ENCODE measurements at regions not wholly inside any gene's neighbourhood (a gene's known extent, or its start where the extent isn't known, plus 50 kb on each side); places are given as distances from the start of the nearest gene placed in this dataset.

DNA sequence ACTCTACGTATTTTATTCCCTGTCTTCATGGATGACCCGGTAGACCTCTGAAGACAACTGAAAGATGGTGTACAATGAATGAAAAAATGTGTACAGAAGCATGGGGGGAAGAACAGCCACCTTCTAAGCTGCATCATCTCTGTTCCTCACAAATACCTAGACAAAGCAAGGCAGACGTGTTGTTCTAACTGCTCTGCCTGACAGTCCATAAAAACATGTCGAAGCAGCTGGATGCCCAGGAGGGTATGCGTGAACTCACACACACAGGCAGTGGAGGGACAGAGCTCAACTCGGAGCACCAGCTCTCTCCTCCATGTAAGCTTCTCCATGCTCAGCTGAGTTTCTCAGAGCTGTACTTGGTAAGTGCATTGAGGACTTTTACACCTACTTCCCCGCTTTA lies 327.4 kb downstream of the CTTN start:
- CTCF ChIA-PET: interaction anchor here (0.7 kb wide), 1 partner anchor 17 kb away, joined by 3 read pairs; no protein-coding TSS in a partner anchor
- Histone ChIP-seq H3K36me3 (ENCODE audit: control insufficient read depth in 4 of 4, insufficient read depth in 4 of 4, low read length in 3 of 4) (no peaks in the 10 kb centered on the region), H3K4me1 (ENCODE audit: control extremely low read depth in 1 of 4, control insufficient read depth in 4 of 4, insufficient read depth in 4 of 4, low read length in 3 of 4) (no peaks in the 10 kb centered on the region), H3K9me3 (ENCODE audit: control extremely low read depth in 1 of 5, control insufficient read depth in 4 of 5, insufficient read depth in 2 of 5, low read depth in 1 of 5, low read length in 4 of 5) (peaks cover 0 to 5% (median 0%) of the 10 kb centered on the region in 5 experiments), H3K27ac (ENCODE audit: insufficient read depth in 1 of 2, low read depth in 1 of 2, low read length in 2 of 2, poor library complexity in 1 of 2, severe bottlenecking in 2 of 2) (no peak overlapping the region), H3K27me3 (replicated peaks in 2 of 5; ENCODE audit: control insufficient read depth in 4 of 5, insufficient read depth in 5 of 5, low read length in 4 of 5) (peaks cover 0 to 60% (median 8%) of the 10 kb centered on the region in 5 experiments), H3K4me3 (ENCODE audit: control insufficient read depth in 1 of 7, extremely low read depth in 1 of 7, insufficient read depth in 4 of 7, low read depth in 2 of 7, low read length in 6 of 7) (no peak overlapping the region)
- POLR2A ChIA-PET: no interaction called here
- 98% methylated on average over 5 of the region's 7 CpGs for WGBS (ENCODE audit: insufficient coverage)
- no peak for DNase-seq

DNA sequence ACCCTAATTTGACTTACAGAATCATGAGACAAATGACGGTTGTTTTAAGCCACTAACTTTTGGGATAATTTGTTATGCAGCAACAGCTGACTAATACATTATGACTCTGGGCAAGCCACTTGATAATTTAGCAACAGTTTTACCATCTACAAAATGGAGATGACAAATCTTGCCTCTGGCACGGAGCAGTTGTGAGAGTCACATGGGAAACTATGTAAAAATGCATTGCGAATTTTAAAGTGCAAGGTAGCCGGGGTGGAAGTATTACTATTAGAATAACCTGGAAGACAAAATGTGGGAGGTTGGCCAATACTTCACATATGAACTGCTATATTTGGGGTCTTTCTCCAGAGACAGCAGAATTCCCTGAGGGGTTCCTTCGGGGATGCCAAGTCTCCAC lies 328.7 kb downstream of the CTTN start:
- no peaks in the 10 kb centered on the region for H3K4me1 ChIP-seq (ENCODE audit: control extremely low read depth in 1 of 4, control insufficient read depth in 4 of 4, insufficient read depth in 4 of 4, low read length in 3 of 4)
- no peaks in the 10 kb centered on the region for H3K36me3 ChIP-seq (ENCODE audit: control insufficient read depth in 4 of 4, insufficient read depth in 4 of 4, low read length in 3 of 4)
- H3K27me3 ChIP-seq (replicated peaks in 2 of 5; ENCODE audit: control insufficient read depth in 4 of 5, insufficient read depth in 5 of 5, low read length in 4 of 5): peaks cover 0 to 47% (median 8%) of the 10 kb centered on the region in 5 experiments
- ChIA-PET POLR2A (no interaction called here), CTCF (interaction anchor here (1.0 kb wide), 1 partner anchor 245 kb away, joined by 3 read pairs; no protein-coding TSS in a partner anchor)
- 97% methylated on average over 4 of the region's 5 CpGs for WGBS (ENCODE audit: insufficient coverage)
- H3K4me3 ChIP-seq (ENCODE audit: control insufficient read depth in 1 of 7, extremely low read depth in 1 of 7, insufficient read depth in 4 of 7, low read depth in 2 of 7, low read length in 6 of 7): no peak overlapping the region
- no peak overlapping the region for H3K27ac ChIP-seq (ENCODE audit: insufficient read depth in 1 of 2, low read depth in 1 of 2, low read length in 2 of 2, poor library complexity in 1 of 2, severe bottlenecking in 2 of 2)
- peaks cover 0 to 5% (median 0%) of the 10 kb centered on the region in 5 experiments for H3K9me3 ChIP-seq (ENCODE audit: control extremely low read depth in 1 of 5, control insufficient read depth in 4 of 5, insufficient read depth in 2 of 5, low read depth in 1 of 5, low read length in 4 of 5)
- no peak for DNase-seq

DNA sequence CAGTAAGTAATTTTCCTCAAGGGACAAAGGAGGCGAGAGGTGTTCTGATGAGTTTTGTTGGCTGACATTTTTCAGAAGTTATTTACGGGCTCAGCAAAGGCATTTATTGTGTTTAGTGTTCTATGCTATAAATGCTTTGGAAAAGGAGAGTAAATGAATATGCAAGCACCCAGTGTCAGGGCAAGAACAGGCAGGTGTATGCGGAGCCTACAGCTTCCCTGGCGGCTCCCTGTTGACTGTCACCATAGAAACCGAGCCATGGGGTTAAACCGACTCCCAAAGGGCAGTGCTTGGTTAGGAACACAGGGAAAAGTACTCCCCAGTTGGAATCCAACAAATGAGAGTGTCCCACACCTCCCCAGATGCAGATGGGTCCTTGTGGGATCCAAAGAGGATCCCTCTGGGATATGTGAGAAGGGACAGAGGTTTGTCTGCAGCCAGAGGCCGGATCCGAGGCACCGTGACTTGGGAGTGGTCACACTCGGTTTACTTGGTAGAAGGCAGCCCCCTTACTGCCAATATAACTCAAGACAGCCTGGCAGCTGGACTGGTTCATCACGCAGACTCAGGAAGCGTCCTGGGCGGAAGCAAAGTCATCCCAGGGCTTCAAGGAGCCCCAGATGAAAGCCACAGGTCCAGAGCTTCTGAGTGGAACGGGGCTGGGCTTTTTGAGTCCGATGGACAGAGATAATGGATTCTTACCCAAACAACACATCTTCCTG lies 329.7 kb downstream of the CTTN start:
- CTCF ChIA-PET: interaction anchor here (1.0 kb wide), 1 partner anchor 246 kb away, joined by 3 read pairs; no protein-coding TSS in a partner anchor

DNA sequence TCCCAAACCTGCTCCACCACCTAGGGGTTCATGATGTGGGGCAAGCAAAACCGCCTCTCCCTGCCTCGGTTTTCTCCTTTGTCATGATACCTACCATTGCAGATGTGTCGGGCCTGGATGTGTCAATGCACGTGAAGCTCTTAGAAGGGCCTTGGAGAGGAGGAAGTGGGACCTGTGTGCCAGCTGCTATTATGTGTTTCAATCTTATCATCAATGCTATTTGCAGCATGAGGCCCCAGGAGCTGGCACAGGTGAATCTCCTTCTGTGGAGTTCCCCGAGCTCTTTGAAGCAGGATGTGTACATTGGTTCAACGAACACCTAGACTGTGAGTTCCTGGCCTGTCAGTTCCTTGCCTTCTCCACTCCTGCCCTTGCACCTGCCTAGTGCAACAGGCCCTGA lies 331.6 kb downstream of the CTTN start:
- CTCF ChIA-PET: no interaction called here
- H3K27ac ChIP-seq (ENCODE audit: insufficient read depth in 1 of 2, low read depth in 1 of 2, low read length in 2 of 2, poor library complexity in 1 of 2, severe bottlenecking in 2 of 2): no peak overlapping the region
- no peaks in the 10 kb centered on the region for H3K36me3 ChIP-seq (ENCODE audit: control insufficient read depth in 4 of 4, insufficient read depth in 4 of 4, low read length in 3 of 4)
- no peaks in the 10 kb centered on the region for H3K4me1 ChIP-seq (ENCODE audit: control extremely low read depth in 1 of 4, control insufficient read depth in 4 of 4, insufficient read depth in 4 of 4, low read length in 3 of 4)
- DNase-seq: no peak
- no peak overlapping the region for H3K4me3 ChIP-seq (ENCODE audit: control insufficient read depth in 1 of 7, extremely low read depth in 1 of 7, insufficient read depth in 4 of 7, low read depth in 2 of 7, low read length in 6 of 7)
- no peaks in the 10 kb centered on the region for H3K9me3 ChIP-seq (ENCODE audit: control extremely low read depth in 1 of 5, control insufficient read depth in 4 of 5, insufficient read depth in 2 of 5, low read depth in 1 of 5, low read length in 4 of 5)
- WGBS (ENCODE audit: insufficient coverage): 91% methylated on average over 5 of the region's 6 CpGs
- POLR2A ChIA-PET: no interaction called here
- H3K27me3 ChIP-seq (replicated peaks in 2 of 5; ENCODE audit: control insufficient read depth in 4 of 5, insufficient read depth in 5 of 5, low read length in 4 of 5): peaks cover 0 to 25% (median 2%) of the 10 kb centered on the region in 5 experiments

More for the DNA sequence above, 329.7 kb downstream of the CTTN start:
- 80% methylated on average over 15 of the region's 15 CpGs for WGBS (ENCODE audit: insufficient coverage)
- no peaks in the 10 kb centered on the region for H3K4me1 ChIP-seq (ENCODE audit: control extremely low read depth in 1 of 4, control insufficient read depth in 4 of 4, insufficient read depth in 4 of 4, low read length in 3 of 4)
- no peaks in the 10 kb centered on the region for H3K36me3 ChIP-seq (ENCODE audit: control insufficient read depth in 4 of 4, insufficient read depth in 4 of 4, low read length in 3 of 4)
- H3K27me3 ChIP-seq (replicated peaks in 2 of 5; ENCODE audit: control insufficient read depth in 4 of 5, insufficient read depth in 5 of 5, low read length in 4 of 5): peaks cover 0 to 39% (median 4%) of the 10 kb centered on the region in 5 experiments
- H3K9me3 ChIP-seq (ENCODE audit: control extremely low read depth in 1 of 5, control insufficient read depth in 4 of 5, insufficient read depth in 2 of 5, low read depth in 1 of 5, low read length in 4 of 5): peaks cover 0 to 3% (median 0%) of the 10 kb centered on the region in 5 experiments
- no peak for DNase-seq
- POLR2A ChIA-PET: no interaction called here
- no peak overlapping the region for H3K27ac ChIP-seq (ENCODE audit: insufficient read depth in 1 of 2, low read depth in 1 of 2, low read length in 2 of 2, poor library complexity in 1 of 2, severe bottlenecking in 2 of 2)
- H3K4me3 ChIP-seq (ENCODE audit: control insufficient read depth in 1 of 7, extremely low read depth in 1 of 7, insufficient read depth in 4 of 7, low read depth in 2 of 7, low read length in 6 of 7): no peak overlapping the region

DNA sequence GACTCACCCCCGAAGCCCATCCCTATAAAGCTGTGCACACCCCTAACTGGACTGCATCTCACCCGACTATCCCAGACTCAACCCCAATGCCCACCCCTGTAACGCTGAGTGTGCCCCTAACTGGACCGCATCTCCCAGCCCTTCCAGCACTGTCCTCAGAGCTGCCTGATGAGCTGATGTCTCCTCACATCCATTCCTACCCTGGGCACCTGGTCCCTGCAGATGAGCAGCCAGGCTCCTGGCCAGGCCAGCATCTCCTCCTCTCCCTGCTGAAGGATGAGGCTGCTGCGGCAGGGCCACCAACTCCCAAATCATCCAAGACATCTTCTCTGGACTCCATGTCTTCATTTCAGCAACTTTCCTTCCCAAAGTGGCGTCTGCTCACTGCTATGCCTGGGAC lies 332.1 kb downstream of the CTTN start:
- H3K4me3 ChIP-seq (ENCODE audit: control insufficient read depth in 1 of 7, extremely low read depth in 1 of 7, insufficient read depth in 4 of 7, low read depth in 2 of 7, low read length in 6 of 7): no peak overlapping the region
- ChIA-PET CTCF (no interaction called here), POLR2A (no interaction called here)
- no peaks in the 10 kb centered on the region for H3K36me3 ChIP-seq (ENCODE audit: control insufficient read depth in 4 of 4, insufficient read depth in 4 of 4, low read length in 3 of 4)
- no peaks in the 10 kb centered on the region for H3K4me1 ChIP-seq (ENCODE audit: control extremely low read depth in 1 of 4, control insufficient read depth in 4 of 4, insufficient read depth in 4 of 4, low read length in 3 of 4)
- 100% methylated on average over 4 of the region's 6 CpGs for WGBS (ENCODE audit: insufficient coverage)
- no peaks in the 10 kb centered on the region for H3K9me3 ChIP-seq (ENCODE audit: control extremely low read depth in 1 of 5, control insufficient read depth in 4 of 5, insufficient read depth in 2 of 5, low read depth in 1 of 5, low read length in 4 of 5)
- no peak for DNase-seq
- no peak overlapping the region for H3K27ac ChIP-seq (ENCODE audit: insufficient read depth in 1 of 2, low read depth in 1 of 2, low read length in 2 of 2, poor library complexity in 1 of 2, severe bottlenecking in 2 of 2)
- H3K27me3 ChIP-seq (replicated peaks in 2 of 5; ENCODE audit: control insufficient read depth in 4 of 5, insufficient read depth in 5 of 5, low read length in 4 of 5): peaks cover 0 to 25% (median 2%) of the 10 kb centered on the region in 5 experiments

DNA sequence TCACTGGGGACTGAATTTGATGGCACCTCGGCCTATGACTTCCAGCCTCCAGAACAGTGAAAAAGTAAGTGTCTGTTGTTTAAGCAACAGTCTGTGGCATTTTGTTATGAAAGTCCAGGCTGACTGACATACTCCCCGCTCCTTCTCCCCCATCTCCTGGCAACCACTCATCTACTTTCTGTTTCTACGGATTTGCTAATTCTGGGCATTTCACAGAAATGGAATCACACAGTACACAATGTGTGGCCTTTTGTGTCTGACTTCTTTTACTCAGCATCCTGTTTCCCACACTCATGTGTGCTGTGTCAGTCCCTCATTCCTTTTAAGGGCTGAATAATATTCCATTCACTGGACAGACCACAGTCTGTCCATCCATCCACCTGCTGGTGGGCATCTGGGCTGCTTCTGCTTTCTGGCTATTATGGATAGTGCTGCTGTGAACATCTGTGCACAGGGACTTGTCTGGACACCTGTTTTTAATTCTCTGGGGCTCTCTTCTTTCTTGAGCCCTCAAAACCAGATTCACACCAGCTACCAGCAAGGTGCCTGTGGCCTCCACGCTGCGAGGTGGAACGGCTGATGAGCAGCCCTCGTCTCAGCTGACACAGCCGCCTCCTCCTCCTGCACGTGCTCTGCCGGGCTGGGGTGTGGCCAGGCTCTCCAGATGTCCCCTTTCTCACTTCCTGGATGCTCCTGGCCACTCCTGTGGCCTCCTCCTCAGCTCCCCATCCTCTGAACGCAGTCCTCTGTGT lies 333.1 kb downstream of the CTTN start:
- H3K4me3 ChIP-seq (ENCODE audit: control insufficient read depth in 1 of 7, extremely low read depth in 1 of 7, insufficient read depth in 4 of 7, low read depth in 2 of 7, low read length in 6 of 7): no peak overlapping the region
- CTCF ChIA-PET: no interaction called here
- POLR2A ChIA-PET: no interaction called here
- H3K27me3 ChIP-seq (replicated peaks in 2 of 5; ENCODE audit: control insufficient read depth in 4 of 5, insufficient read depth in 5 of 5, low read length in 4 of 5): peaks cover 0 to 18% (median 2%) of the 10 kb centered on the region in 5 experiments
- H3K36me3 ChIP-seq (ENCODE audit: control insufficient read depth in 4 of 4, insufficient read depth in 4 of 4, low read length in 3 of 4): no peaks in the 10 kb centered on the region
- no peak for DNase-seq
- H3K9me3 ChIP-seq (ENCODE audit: control extremely low read depth in 1 of 5, control insufficient read depth in 4 of 5, insufficient read depth in 2 of 5, low read depth in 1 of 5, low read length in 4 of 5): no peaks in the 10 kb centered on the region
- H3K27ac ChIP-seq (ENCODE audit: insufficient read depth in 1 of 2, low read depth in 1 of 2, low read length in 2 of 2, poor library complexity in 1 of 2, severe bottlenecking in 2 of 2): no peak overlapping the region
- H3K4me1 ChIP-seq (ENCODE audit: control extremely low read depth in 1 of 4, control insufficient read depth in 4 of 4, insufficient read depth in 4 of 4, low read length in 3 of 4): no peaks in the 10 kb centered on the region
- 96% methylated on average over 9 of the region's 11 CpGs for WGBS (ENCODE audit: insufficient coverage)
